ENCODE measurements at regions not wholly inside any gene's neighbourhood (a gene's known extent, or its start where the extent isn't known, plus 50 kb on each side); places are given as distances from the start of the nearest gene placed in this dataset.

DNA sequence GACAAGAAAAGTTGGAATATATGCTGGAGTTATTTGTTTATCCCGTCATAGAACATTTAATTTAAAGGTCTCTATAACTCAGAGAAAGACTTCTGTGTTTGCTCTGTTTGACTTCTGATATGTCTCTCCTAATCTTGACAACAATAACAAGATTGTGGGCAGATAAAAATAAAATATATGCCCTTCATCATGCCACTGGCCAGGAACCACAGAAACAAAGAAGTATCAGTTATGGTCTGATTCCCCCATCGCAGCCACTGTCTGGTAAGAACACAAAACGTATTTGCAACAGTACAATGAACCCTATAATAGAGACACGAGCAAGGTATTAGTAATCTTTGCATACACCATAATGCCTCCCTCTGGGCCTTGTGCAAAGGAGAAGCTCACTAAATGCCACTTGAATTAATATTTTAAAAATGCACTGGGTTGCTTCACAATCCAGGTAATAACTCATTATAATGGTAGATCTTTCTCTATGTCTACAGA lies 1498.3 kb downstream of the CDH11 start:
- Histone ChIP-seq H3K4me2 (ENCODE audit: low read length) (no peak overlapping the region), H2AFZ (ENCODE audit: low read depth, low read length) (no peak overlapping the region), H3K9me2 (ENCODE audit: insufficient read depth, low read length) (no peaks in the 10 kb centered on the region), H3K27me3 (ENCODE audit: insufficient read depth, low read depth, low read length) (no peaks in the 10 kb centered on the region), H3F3A (ENCODE audit: insufficient read depth, low read length, poor library complexity, severe bottlenecking) (no peaks in the 10 kb centered on the region), H3K27ac (ENCODE audit: low read length) (no peak overlapping the region), H3K9me3 (ENCODE audit: low read length) (no peaks in the 10 kb centered on the region), H3K4me3 (ENCODE audit: low read length) (no peak overlapping the region), H3K79me2 (replicated peaks; ENCODE audit: insufficient read depth, low read length) (no peaks in the 10 kb centered on the region), H4K20me1 (ENCODE audit: insufficient read depth) (no peaks in the 10 kb centered on the region), H3K36me3 (ENCODE audit: insufficient read depth, low read length) (no peaks in the 10 kb centered on the region), H3K9ac (ENCODE audit: low read length) (no peak overlapping the region)
- TF ChIP-seq RAD21 (conservative IDR thresholded peaks at IDR 0.05), result no peak
- no peak for TF ChIP-seq POLR2AphosphoS5 (IDR thresholded peaks at IDR 0.05)
- TF ChIP-seq EZH2 (IDR thresholded peaks at IDR 0.05; ENCODE audit: borderline replicate concordance, insufficient read depth, low read length, poor library complexity, severe bottlenecking), result no peak
- TF ChIP-seq, protein P1, sequence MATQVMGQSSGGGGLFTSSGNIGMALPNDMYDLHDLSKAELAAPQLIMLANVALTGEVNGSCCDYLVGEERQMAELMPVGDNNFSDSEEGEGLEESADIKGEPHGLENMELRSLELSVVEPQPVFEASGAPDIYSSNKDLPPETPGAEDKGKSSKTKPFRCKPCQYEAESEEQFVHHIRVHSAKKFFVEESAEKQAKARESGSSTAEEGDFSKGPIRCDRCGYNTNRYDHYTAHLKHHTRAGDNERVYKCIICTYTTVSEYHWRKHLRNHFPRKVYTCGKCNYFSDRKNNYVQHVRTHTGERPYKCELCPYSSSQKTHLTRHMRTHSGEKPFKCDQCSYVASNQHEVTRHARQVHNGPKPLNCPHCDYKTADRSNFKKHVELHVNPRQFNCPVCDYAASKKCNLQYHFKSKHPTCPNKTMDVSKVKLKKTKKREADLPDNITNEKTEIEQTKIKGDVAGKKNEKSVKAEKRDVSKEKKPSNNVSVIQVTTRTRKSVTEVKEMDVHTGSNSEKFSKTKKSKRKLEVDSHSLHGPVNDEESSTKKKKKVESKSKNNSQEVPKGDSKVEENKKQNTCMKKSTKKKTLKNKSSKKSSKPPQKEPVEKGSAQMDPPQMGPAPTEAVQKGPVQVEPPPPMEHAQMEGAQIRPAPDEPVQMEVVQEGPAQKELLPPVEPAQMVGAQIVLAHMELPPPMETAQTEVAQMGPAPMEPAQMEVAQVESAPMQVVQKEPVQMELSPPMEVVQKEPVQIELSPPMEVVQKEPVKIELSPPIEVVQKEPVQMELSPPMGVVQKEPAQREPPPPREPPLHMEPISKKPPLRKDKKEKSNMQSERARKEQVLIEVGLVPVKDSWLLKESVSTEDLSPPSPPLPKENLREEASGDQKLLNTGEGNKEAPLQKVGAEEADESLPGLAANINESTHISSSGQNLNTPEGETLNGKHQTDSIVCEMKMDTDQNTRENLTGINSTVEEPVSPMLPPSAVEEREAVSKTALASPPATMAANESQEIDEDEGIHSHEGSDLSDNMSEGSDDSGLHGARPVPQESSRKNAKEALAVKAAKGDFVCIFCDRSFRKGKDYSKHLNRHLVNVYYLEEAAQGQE (IDR thresholded peaks at IDR 0.05; ENCODE audit: borderline replicate concordance), result no peak
- no peak for TF ChIP-seq MXI1 (conservative IDR thresholded peaks at IDR 0.05; ENCODE audit: poor library complexity, severe bottlenecking)
- TF ChIP-seq CTCF (IDR thresholded peaks at IDR 0.05; ENCODE audit: poor library complexity, severe bottlenecking), result no peak
- no peak for TF ChIP-seq SMC3 (conservative IDR thresholded peaks at IDR 0.05; ENCODE audit: poor library complexity)
- no peak for TF ChIP-seq EP300 (conservative IDR thresholded peaks at IDR 0.05; ENCODE audit: poor library complexity, severe bottlenecking)
- no peak for TF ChIP-seq TAF1 (IDR thresholded peaks at IDR 0.05; ENCODE audit: low read depth)

GRCh38 chr16:63618896-63619485 lies 1502.9 kb downstream of the CDH11 start:
- no peaks in the 10 kb centered on the region for H3K9me2 ChIP-seq (ENCODE audit: insufficient read depth, low read length)
- H3K27me3 ChIP-seq (ENCODE audit: insufficient read depth, low read depth, low read length), result no peaks in the 10 kb centered on the region
- TF ChIP-seq TAF1 (IDR thresholded peaks at IDR 0.05; ENCODE audit: low read depth) (no peak), EZH2 (IDR thresholded peaks at IDR 0.05; ENCODE audit: borderline replicate concordance, insufficient read depth, low read length, poor library complexity, severe bottlenecking) (no peak), EP300 (conservative IDR thresholded peaks at IDR 0.05; ENCODE audit: poor library complexity, severe bottlenecking) (no peak), CTCF (IDR thresholded peaks at IDR 0.05; ENCODE audit: poor library complexity, severe bottlenecking) (no peak), MXI1 (conservative IDR thresholded peaks at IDR 0.05; ENCODE audit: poor library complexity, severe bottlenecking) (no peak), SMC3 (conservative IDR thresholded peaks at IDR 0.05; ENCODE audit: poor library complexity) (no peak), RAD21 (conservative IDR thresholded peaks at IDR 0.05) (no peak), POLR2AphosphoS5 (IDR thresholded peaks at IDR 0.05) (no peak)
- TF ChIP-seq, protein P1 (IDR thresholded peaks at IDR 0.05; ENCODE audit: borderline replicate concordance), result no peak
- peak overlapping the region; percentile 4 for H3K4me3 ChIP-seq (ENCODE audit: low read length)
- no peaks in the 10 kb centered on the region for H3K9me3 ChIP-seq (ENCODE audit: low read length)
- no peaks in the 10 kb centered on the region for H3K79me2 ChIP-seq (replicated peaks; ENCODE audit: insufficient read depth, low read length)
- peak overlapping the region; percentile 26 for H3K27ac ChIP-seq (ENCODE audit: low read length)
- no peak overlapping the region for H2AFZ ChIP-seq (ENCODE audit: low read depth, low read length)
- no peaks in the 10 kb centered on the region for H3K36me3 ChIP-seq (ENCODE audit: insufficient read depth, low read length)
- H4K20me1 ChIP-seq (ENCODE audit: insufficient read depth), result no peaks in the 10 kb centered on the region
- H3K9ac ChIP-seq (ENCODE audit: low read length), result no peak overlapping the region
- H3F3A ChIP-seq (ENCODE audit: insufficient read depth, low read length, poor library complexity, severe bottlenecking), result no peaks in the 10 kb centered on the region
- no peak overlapping the region for H3K4me2 ChIP-seq (ENCODE audit: low read length)
